ENCODE measurements at regions not wholly inside any gene's neighbourhood (a gene's known extent, or its start where the extent isn't known, plus 50 kb on each side); places are given as distances from the start of the nearest gene placed in this dataset.

GRCh38 chr6:12593771-12594529 lies 122.6 kb upstream of the PHACTR1 start:
- no peak for DNase-seq (ENCODE audit: low spot score)
- ATAC-seq, result no peak
- intact Hi-C loops (cut with DNase I), result no loop called here

- DNase-seq (ENCODE audit: low spot score), result no peak
- intact Hi-C loops (cut with DNase I), result no loop called here
- ATAC-seq, result peak; percentile 8
Measured at GRCh38 chr6:12594530-12594893, 122.1 kb upstream of the PHACTR1 start.

GRCh38 chr6:12595161-12595811 lies 121.3 kb upstream of the PHACTR1 start:
- DNase-seq (ENCODE audit: low spot score) (no peak), ATAC-seq (peak; percentile 95)
- intact Hi-C loops (cut with DNase I), result no loop called here

- intact Hi-C loops (cut with DNase I), result no loop called here
- no peak for ATAC-seq
- DNase-seq (ENCODE audit: low spot score), result no peak
Measured at GRCh38 chr6:12596731-12597130, 119.8 kb upstream of the PHACTR1 start.

DNA sequence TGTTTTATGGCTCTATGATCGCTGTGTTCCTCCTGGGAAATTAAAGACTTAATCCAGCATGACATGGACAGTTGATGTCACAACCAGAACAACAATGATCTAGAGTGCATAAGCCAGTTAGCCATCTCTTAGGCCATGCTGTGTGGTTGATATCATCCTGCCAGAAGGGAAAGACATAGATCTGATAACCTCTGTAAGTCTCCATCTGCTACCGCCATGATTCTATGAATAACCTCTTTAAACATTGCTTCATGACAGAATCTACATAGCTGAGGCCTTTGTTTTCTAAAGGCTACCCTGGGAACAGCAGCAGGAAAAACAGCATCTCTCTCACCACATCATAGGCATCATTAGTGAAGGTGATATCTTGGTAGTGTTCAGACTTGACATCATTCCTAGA lies 117.6 kb upstream of the PHACTR1 start:
- ATAC-seq, result no peak
- intact Hi-C loops (cut with DNase I), result no loop called here
- DNase-seq (ENCODE audit: low spot score), result no peak

DNA sequence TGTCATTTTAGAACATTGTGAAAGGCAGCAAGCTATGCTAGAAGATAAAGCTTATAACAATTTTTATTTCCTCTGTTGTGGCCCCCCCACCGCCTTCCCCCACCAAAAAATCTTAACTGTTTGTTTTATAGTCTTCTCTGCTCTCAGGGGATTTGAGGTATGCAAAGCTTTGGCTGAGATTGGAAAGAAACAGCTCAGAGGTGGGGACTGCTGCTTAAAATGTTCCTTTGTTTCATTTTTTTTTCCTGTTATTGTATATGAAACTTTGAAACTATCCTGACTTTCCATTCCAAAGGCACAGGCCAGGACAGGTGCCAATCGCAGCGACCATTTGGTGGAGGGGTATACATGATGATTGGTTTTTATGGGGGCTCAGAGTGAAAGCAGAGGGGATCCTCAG lies 114.7 kb upstream of the PHACTR1 start:
- ATAC-seq (peak; percentile 47), DNase-seq (ENCODE audit: low spot score) (no peak)
- intact Hi-C loops (cut with DNase I), result loop anchor here (10.0 kb wide), 1 partner anchor 947 kb away; no protein-coding TSS in a partner anchor

DNA sequence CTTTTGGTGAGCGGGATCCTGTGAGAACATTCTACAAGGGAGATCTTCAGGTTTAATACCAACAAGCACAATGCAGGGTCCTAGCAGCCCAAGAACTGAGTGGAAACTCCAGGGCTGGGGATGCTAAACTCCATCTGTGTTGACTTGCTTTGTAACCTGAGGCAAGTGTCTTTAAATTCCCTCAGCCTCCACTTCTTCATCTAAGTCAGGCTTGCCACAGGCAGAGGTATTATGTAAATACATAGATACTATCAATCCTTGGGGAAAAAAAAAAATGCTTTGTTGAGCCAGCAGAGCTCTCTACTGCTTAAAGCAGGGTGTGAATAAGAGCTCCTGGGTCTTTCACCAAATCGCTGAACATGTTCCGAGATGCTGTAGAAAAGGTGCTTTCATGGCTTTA lies 114.2 kb upstream of the PHACTR1 start:
- intact Hi-C loops (cut with DNase I), result loop anchor here (10.0 kb wide), 1 partner anchor 948 kb away; no protein-coding TSS in a partner anchor
- ATAC-seq (peak; percentile 24), DNase-seq (ENCODE audit: low spot score) (no peak)

- intact Hi-C loops (cut with DNase I), result loop anchor here (10.0 kb wide), 1 partner anchor 948 kb away; no protein-coding TSS in a partner anchor
- peak; percentile 80 for ATAC-seq
- no peak for DNase-seq (ENCODE audit: low spot score)
Measured at GRCh38 chr6:12602951-12603672, 113.5 kb upstream of the PHACTR1 start.

DNA sequence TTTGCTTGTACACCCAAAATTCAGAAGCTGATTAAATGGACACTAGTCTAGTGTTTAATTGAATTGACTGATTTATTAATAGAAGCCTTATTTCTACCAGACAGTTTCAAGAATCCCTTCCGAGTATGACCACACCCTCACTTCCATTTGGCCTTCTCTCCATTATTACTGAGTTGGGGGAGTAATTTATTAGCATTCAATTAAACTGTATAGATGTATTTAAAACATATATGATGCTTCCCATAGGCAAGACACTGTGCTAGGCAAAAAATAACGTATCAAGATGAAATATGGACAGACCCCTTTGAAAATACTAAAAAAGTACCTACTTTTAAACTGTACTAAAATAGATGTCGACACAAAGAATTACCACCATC lies 112.9 kb upstream of the PHACTR1 start:
- DNase-seq (ENCODE audit: low spot score), result no peak
- intact Hi-C loops (cut with DNase I), result loop anchor here (10.0 kb wide), 1 partner anchor 949 kb away; no protein-coding TSS in a partner anchor
- no peak for ATAC-seq

DNA sequence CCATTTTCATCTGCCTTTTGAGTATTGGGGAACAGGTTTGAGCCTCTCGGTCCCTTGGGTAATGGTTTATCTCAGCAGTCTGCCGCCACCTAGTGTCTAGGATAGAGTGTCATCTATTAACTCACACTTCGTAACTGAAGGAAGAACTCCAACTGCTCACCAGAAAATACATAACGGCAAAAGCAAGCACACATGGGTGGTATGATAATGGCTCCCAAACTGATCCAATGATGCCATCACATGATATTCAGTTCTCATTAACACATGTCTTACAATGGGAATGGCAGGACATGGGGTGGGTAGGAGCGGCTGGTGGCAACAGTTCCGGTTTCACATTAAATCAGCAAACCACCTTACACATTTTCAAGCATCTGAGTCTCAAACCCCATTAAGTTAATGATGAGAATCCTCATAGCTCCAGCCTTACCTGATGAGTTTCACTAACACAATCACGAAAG lies 110.7 kb upstream of the PHACTR1 start:
- DNase-seq (ENCODE audit: low spot score) (no peak), ATAC-seq (peak; percentile 66)
- intact Hi-C loops (cut with DNase I), result loop anchor here (10.0 kb wide), 1 partner anchor 951 kb away; no protein-coding TSS in a partner anchor

GRCh38 chr6:12606616-12607015 lies 110.0 kb upstream of the PHACTR1 start:
- ATAC-seq, result no peak
- no peak for DNase-seq (ENCODE audit: low spot score)
- intact Hi-C loops (cut with DNase I), result loop anchor here (10.0 kb wide), 1 partner anchor 952 kb away; no protein-coding TSS in a partner anchor

DNA sequence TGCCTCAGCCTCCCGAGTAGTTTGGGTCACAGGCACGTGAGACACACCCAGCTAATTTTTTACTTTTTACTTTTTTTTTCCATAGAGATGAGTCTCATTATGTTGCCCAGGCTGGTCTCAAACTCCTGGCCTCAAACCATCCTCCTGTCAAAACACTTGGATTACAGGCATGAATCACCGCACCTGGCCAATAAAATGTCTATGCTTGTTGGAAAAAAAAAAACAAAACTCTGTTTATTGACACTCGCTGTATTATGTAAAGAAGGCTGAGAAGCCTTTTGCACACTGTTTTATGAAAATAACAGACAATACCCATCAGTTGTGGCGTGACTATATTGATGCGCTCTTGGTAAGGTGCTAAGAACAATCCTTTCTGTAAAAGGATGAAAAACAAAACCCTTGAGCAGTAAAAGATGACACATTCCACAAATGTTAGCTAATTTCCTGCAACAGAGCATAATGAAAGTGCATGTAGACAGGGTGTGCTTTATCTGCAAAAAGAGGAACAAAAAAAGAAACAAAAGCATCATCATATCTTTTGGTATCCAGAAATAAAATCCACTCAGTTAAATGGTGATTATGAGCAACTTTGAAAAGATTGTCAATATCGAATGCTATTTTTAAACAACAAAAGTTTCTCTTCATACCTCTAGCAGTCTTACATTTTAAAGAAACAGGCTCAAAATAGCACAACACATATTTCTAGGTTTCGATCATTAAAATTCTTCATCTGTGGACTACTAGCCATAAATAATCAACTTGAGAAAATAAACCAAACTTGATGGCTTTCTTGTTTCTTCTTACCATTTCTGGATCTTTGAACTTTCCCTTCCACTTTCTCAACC lies 108.3 kb upstream of the PHACTR1 start:
- ATAC-seq (peak; percentile 48), DNase-seq (ENCODE audit: low spot score) (no peak)
- intact Hi-C loops (cut with DNase I), result loop anchor here (10.0 kb wide), 1 partner anchor 953 kb away; no protein-coding TSS in a partner anchor

GRCh38 chr6:12608874-12609273 lies 107.7 kb upstream of the PHACTR1 start:
- intact Hi-C loops (cut with DNase I), result loop anchor here (10.0 kb wide), 1 partner anchor 954 kb away; no protein-coding TSS in a partner anchor
- ATAC-seq (no peak), DNase-seq (ENCODE audit: low spot score) (no peak)

DNA sequence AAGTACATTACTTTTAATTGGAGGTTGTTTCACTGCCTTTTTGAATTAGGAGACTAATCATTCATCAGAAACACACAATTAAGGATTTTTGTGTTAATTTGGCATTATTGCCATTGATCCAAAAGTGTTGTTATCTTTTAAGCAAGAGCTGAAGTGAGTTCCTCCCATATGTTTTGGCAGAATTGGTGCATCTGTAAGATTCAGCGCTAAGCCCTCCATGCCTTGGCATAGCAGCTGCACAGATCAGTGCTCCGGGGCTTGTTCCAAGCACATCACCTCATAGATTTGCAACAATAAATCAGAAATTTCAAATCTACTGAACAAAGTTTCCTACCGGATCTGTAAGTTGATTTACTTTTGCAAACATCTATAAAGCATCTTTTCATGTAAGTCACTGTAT lies 106.8 kb upstream of the PHACTR1 start:
- ATAC-seq, result no peak
- DNase-seq (ENCODE audit: low spot score), result no peak
- intact Hi-C loops (cut with DNase I), result loop anchor here (10.0 kb wide), 1 partner anchor 955 kb away; no protein-coding TSS in a partner anchor

DNA sequence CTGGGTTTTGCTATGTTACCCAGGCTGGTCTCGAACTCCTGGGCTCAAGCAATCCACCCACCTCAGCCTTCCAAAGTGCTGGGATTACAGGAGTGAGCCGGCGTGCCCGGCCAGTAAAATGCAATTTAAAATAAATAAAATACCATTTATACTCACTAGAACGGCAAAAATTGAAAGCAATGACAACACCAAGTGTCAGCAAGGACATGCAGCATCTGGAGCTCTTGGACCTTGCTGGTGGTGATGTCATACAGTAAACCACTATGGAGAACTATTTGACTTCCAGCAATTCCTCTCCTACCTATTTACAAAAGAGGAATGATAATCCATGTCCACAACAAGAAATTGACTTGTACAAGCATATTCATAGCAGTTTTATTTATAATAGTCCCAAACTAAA lies 105.7 kb upstream of the PHACTR1 start:
- intact Hi-C loops (cut with DNase I), result no loop called here
- no peak for ATAC-seq
- DNase-seq (ENCODE audit: low spot score), result no peak

DNA sequence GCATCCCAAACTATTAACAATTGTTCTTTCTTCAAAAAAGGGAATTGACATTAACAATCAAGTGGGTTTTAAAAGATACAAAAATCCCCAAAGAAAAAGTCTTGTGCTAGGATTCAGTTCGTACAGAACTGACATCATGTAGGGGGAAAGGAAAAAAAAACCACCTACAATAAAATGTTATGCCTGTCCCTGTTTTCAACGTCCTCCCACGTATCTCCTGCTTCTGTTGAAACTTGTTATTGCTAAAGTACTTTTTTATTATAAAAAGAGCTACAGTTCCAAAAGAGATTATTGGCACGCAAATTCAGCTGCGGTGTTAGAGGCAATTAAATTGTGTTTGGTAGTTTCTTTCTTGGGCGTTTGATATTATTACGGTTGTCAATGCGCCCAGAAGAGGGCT lies 102.8 kb upstream of the PHACTR1 start:
- DNase-seq (ENCODE audit: low spot score) (no peak), ATAC-seq (no peak)
- intact Hi-C loops (cut with DNase I), result no loop called here

DNA sequence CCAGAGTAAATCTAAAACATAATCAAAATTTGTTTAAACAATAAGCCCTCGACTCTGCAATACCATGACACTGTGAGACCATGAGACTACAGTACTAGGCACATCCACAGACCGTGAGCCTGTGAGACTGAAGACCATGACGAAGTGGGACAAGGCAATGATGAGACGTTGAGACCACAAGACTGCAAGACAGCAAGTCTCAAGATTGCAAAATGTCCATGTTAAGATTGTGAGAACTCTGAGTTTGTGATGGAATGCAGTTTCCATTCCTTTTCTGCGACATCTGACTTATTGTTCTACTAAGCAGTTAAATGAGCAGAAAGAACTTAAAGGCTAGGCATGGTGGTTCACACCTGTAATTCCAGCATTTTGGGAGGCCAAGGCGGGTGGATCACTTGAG lies 102.1 kb upstream of the PHACTR1 start:
- ATAC-seq (no peak), DNase-seq (ENCODE audit: low spot score) (no peak)
- intact Hi-C loops (cut with DNase I), result no loop called here

DNA sequence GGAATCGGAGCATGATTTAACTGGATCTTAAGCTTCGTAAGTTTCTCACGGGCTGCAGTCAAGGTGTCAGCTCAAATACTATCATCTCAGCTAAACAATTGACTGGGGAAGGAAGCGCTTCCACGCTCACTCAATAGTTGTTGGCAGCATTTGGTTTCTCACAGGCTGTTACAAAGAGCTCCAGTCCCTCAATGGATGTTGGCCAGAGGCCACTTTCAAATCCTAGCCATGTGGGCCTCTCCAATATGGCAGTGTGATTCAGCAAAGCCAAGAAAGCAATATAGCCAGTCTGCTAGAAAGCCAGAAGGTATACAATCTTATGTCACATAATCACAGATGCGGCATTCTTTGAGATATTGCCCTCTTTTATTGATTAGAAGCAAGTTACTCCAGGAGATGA lies 98.3 kb upstream of the PHACTR1 start:
- DNase-seq (ENCODE audit: low spot score), result no peak
- intact Hi-C loops (cut with DNase I), result no loop called here
- no peak for ATAC-seq

GRCh38 chr6:12621754-12622153 lies 94.8 kb upstream of the PHACTR1 start:
- no peak for ATAC-seq
- intact Hi-C loops (cut with DNase I), result no loop called here
- no peak for DNase-seq (ENCODE audit: low spot score)

All from sciatic nerve (tissue), 2 donors.